ENCODE measurements at regions not wholly inside any gene's neighbourhood (a gene's known extent, or its start where the extent isn't known, plus 50 kb on each side); places are given as distances from the start of the nearest gene placed in this dataset.

DNA sequence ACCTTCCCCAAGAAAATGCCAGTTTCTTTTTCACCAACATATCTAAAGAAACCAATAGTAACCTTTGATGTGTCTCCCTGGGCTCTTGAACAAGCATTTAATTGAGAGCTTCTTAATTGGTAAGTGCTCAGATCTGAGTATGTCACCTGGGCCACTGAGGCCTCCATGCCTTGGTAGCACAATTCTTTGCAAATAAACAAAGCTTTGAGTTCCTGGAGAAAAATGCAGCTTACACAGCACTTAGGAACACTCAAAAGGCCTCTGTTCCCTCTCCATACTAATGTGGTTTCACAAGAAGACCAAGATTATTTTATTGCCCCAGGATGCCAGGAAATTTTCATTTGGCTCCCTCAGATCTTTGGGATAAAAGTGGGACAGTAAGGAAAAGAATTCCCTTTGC lies 217.6 kb upstream of the CEP162 start:
- intact Hi-C loops (cut with DNase I), result no loop called here
- ATAC-seq, result peak; percentile 42
- DNase-seq (ENCODE audit: low spot score), result no peak

DNA sequence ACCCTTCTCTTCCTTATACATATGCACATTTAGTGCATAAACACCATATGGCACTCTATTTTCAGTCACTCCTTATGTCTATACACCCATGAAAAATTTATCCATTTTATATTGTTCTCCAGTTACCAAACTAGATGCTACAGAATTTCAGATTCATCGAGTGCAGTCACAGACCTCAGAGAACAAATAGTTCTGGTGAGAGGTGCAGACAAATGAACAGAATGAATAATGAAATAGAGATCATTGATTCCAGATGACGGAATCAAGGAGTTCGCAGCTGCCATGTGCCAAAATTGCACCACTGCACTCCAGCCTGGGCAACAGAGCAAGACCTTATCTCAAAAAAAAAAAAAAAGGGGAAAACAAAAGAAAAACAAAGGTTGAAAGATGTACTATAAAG lies 214.8 kb upstream of the CEP162 start:
- no peak for DNase-seq (ENCODE audit: low spot score)
- intact Hi-C loops (cut with DNase I), result no loop called here
- no peak for ATAC-seq

DNA sequence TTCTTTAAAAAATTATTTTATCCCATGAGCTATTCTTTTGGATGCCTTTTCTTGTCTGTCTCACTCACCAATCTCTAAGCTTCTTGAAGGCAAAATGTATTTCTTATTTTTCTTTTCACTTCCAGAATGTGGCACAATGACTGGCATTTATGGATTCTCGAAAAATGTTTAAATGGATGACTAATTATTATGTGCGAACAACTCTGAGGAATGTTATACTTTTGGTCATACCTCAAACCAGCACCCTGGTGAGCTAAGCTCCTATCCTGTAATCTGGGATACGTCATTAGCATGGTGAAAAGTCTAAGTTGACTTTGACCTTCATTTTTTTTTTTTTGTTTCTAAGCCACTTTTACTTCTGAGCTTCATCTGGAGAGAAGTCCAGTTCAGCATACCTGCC lies 214.0 kb upstream of the CEP162 start:
- ATAC-seq, result no peak
- no peak for DNase-seq (ENCODE audit: low spot score)
- intact Hi-C loops (cut with DNase I), result no loop called here

DNA sequence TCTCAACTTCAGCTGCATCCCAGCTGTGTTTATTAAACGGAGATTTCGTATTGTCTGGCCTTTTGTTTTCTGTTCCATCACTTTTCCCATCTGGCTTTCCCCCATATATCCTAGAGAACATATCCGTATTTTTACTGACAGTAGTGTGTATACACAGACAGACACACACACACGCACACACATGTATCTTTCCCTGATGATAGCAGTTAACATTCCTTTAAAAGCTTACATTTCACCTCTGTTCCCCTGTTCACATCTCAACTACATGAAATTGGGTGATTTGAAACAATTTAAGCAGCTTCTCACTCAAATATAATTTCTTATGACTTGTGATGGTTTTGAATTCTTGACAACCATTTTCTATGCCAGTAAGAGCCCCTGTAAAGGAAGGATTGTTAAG lies 207.1 kb upstream of the CEP162 start:
- no peak for DNase-seq (ENCODE audit: low spot score)
- no peak for ATAC-seq
- intact Hi-C loops (cut with DNase I), result no loop called here

DNA sequence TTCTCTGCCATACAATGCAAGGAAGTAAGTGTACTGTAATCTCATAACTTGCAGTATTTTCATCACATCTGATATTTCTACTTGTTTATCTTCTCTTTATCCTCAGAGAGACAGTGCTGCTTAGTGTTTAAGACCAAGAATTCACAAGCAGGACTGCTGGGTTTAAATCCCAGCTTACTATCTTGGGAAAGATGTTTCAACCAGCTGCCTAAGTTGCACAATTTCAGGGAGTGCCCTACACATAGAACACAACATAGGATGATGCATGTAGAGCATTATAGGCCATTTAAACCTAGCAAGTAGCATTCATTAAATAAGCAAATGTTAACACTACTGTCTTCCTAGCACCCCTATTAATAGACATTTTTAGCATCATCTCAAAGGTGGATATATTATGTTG lies 205.2 kb upstream of the CEP162 start:
- ATAC-seq, result no peak
- DNase-seq (ENCODE audit: low spot score), result no peak
- intact Hi-C loops (cut with DNase I), result no loop called here

DNA sequence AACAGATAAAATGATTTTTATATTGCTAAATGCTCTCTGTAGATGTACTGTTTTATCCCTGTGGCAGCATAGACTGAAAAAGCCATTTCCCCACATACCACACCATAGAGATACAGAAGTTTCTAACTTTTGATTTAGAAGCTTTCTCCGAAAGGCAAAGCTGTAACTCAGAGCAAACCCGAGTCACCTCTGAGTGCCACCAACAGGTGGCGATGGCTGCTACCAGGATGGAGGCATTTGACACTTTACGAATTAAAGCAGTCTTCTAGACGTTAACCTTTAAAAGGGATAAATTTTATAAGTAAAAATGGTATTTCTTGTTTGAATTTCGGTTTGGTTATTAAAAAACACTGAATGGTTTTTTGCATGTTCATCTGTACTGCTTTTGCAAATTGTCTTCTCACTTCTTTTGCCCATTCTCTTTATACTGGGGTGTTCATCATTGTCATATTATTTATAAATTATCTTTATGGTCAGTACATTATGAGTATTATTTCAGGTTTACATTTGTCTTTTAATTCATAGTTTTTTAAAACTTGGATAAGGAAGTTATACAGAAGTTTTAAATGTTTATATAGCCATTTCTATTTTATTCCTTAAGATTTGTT lies 201.0 kb upstream of the CEP162 start:
- DNase-seq (ENCODE audit: low spot score) (peak; percentile 78), ATAC-seq (peak; percentile 74)
- intact Hi-C loops (cut with DNase I), result no loop called here

DNA sequence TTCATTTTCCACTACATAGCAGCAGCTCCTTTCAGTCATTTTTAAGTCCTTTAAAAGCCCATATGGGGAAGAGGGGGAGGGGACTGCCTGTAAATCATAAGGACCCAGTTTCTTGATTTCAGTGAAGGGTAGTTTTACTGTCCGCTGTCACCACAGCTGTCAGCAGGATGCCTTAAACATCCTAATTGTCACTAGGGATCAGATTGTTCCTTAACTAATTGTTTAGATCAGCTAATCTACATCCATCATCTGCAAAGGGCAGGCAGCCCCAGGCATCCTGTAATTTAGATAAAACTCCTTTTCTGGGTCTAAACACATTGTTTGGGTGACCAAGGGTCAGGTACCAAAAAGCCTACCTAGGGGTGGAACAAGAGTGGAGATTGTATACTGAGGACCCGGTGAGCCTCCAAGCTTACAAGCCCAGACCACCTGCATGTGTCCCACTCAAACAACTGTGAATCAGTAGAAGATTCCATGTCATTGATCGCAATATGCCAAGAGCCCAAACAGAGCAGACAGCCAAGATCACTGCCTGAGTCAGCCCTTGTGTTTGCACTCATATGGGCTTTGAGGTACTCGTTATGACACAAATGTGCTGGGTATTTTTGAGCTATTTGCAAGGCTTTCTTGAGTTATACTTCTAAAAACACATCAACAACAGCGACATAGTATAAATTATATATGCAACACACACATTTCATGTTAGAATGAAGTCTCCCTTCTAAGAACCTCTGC lies 198.7 kb upstream of the CEP162 start:
- no peak for DNase-seq (ENCODE audit: low spot score)
- intact Hi-C loops (cut with DNase I), result no loop called here

DNA sequence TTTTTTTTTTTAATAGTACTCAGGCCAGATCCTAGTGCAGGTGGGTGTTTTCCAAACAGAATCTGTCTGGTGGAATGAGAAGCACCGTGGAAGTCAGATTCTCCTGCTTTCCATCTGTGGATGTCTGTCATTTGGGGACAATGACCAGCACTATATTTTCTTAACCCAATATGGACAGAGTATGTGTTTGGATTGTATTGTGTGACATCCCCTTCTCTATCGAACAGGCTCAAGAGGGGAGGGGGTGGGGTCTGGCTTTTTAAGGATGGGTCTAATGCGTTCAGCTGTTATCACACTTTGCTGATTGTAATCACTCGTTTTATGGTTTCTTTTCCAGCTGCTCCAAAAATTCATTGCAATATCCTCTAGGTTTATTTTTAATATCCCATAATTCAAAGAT lies 197.5 kb upstream of the CEP162 start:
- intact Hi-C loops (cut with DNase I), result no loop called here
- ATAC-seq (no peak), DNase-seq (ENCODE audit: low spot score) (no peak)

More for the DNA sequence above, 198.7 kb upstream of the CEP162 start:
- ATAC-seq, result no peak

DNA sequence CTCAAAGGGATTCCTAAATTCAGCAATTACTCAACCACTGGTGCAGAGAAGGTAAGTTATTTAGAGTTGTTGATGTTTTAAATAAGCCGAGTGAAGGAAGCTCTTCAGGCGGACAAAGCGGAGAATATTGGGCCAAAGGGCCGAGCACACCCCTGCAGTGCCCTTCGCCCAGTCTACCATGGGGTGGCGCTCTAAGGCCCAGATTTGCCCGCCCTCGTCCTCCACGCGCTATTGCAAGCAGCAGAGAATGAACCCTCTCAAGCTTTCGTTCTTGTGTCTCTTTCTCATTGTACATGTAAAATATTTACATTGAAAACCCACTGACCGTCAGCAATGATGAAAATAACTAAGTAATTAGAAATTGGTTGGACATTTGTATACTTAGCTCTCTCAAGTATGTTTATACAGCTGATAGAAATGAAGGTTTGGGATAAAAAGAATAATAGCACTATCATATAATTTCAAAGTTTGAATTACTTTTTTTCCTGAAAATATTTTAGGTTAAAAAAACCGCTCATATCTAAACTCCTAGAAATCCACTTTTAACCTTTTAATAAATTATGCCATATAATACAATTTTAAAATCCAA lies 195.0 kb upstream of the CEP162 start:
- ATAC-seq (peak; percentile 97), DNase-seq (ENCODE audit: low spot score) (peak; percentile 86)
- intact Hi-C loops (cut with DNase I), result no loop called here

DNA sequence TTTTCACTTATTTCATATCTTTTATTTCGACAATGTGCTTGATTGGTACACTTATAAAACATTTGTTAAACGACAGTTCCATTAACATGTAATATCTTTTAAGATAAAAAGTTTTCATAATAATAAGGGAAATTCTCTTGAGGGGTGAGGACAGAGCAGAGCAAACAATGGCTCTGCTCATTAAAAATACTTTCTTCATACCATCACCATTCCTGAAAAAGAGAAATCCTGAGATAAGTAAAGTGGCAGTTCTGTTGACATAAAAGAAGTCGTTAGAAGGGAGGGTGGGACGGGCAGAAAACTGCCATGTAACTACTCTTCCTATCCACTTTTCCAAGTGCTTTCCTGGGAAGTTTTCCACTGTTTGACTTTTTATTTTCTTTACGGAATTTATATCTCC lies 193.6 kb upstream of the CEP162 start:
- intact Hi-C loops (cut with DNase I), result no loop called here
- DNase-seq (ENCODE audit: low spot score) (no peak), ATAC-seq (no peak)

DNA sequence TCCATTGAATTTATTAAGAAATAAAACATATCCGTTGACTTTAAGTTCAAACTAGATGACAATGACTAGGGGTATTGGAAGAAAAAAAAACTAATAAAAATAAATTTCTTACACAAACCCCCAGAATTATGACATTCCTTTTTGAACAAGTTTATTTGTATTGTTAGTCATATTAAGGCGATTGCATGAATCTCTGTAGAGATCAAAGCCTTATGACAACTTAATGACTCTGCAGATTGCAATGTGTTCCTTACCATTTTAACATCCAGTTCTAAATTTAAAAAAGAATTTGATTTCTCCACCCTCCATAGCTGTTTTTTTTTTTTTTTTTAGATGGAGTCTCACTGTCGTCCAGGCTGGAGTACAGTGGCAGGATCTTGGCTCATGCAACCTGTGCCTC lies 189.8 kb upstream of the CEP162 start:
- no peak for DNase-seq (ENCODE audit: low spot score)
- intact Hi-C loops (cut with DNase I), result no loop called here
- ATAC-seq, result no peak

DNA sequence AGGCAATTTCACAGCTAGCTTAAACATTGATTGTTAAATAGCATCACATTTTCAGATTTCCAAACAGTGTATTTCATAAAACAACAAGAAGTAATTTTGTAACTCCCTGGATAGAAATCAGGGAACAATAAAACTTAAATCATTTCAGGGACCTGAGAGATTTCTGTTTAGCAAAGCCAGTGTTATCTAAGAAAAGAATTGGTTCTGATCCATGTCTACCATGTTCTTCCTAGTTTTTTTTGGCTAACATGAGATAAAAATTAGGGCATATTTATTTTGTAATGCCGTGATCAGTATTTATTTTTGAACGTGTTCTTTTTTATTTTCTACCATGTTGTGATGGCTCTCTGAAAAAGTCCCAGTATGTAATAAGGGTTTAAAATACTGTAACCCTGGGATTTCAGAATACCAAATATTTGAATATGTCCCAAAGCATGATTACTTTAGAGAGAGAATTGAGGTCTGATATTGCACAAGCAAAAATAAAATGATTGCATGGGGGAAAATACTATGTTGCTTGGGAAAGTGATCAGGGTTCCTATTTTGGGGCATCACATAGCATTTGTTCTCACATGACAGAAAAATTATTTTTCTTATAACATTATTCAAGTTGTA lies 188.7 kb upstream of the CEP162 start:
- ATAC-seq (peak; percentile 77), DNase-seq (ENCODE audit: low spot score) (no peak)
- intact Hi-C loops (cut with DNase I), result no loop called here

DNA sequence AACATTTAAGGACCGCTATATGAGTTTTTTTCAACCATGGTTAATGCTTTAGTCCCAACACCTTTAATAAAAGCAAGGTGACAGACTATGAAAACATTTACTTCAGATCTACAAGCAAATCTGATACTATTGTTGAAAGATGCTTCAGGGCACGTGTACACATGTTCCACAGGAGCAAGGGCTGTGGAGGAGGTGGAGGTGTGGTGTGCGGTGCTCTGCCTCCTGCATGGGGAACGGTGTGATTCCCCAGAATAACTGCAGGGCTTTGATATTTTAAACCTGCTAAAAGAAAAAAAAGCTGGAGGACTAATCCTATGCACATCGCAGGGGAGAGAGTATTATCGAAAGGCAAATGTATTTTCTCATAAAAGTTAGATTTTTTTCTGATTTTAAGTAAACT lies 188.1 kb upstream of the CEP162 start:
- ATAC-seq (no peak), DNase-seq (ENCODE audit: low spot score) (no peak)
- intact Hi-C loops (cut with DNase I), result no loop called here

DNA sequence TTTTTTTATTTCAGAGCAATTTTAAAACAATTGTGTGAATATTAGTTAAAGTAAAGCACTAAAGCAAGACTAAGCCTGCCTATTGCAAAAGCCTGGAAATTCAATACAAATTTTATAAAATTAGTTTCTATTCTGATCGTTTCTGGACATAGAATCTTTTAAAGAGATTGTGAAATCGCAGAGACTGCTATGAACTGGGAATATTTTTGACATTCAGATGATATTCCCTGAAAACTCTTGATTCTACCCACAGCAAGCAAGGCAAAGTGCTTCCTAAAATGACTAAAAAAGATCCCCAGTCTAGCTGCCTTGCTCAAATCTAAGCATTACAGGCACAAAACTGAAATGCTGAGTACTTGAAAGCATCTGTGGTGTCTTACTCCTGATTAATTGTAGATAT lies 187.6 kb upstream of the CEP162 start:
- ATAC-seq (peak; percentile 52), DNase-seq (ENCODE audit: low spot score) (no peak)
- intact Hi-C loops (cut with DNase I), result no loop called here

DNA sequence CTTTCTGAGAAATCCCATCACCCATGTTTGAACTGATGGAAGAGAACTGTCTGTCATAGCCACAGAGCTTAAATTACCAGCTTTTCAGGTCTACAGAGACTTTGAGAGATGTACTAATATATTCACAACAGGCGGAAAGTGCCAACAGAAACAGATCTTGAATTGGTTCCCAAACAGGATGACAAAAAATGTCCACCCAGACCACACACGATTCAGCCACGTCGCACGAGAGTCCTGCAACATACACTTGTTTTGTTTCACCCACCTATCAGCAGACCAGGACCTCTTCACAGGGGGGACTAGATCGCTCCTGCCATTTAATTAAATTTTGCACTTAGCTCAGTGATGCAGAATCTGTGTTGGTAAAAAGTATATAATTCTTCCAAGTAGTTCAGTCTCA lies 187.1 kb upstream of the CEP162 start:
- ATAC-seq (peak; percentile 47), DNase-seq (ENCODE audit: low spot score) (no peak)
- intact Hi-C loops (cut with DNase I), result no loop called here

DNA sequence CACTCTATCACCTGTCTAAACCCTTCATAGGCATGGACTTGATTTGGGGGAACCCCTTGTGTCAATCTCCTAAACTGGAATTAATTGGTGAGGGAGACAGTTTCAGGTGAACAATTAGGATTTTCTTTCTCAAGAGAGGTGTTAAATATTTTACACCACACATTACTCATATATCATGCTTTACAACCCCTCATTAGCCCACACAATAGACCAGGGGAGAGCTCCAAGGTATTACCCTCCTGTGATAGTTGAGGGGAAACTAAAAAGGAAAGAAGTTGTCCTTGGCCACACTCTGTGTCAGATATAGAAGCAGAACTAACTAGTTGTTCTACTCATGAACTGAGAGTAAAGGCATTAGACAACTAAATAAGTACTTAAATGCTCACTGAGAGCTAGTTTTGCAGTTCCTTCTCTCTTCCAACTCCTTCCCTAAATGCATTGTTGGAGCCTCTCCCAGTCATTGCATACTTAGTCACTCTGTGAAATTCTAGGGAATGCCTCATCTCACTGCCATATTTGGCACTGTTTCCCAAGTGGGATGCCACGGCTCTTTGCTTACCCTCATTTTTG lies 183.7 kb upstream of the CEP162 start:
- ATAC-seq (no peak), DNase-seq (ENCODE audit: low spot score) (no peak)
- intact Hi-C loops (cut with DNase I), result no loop called here

DNA sequence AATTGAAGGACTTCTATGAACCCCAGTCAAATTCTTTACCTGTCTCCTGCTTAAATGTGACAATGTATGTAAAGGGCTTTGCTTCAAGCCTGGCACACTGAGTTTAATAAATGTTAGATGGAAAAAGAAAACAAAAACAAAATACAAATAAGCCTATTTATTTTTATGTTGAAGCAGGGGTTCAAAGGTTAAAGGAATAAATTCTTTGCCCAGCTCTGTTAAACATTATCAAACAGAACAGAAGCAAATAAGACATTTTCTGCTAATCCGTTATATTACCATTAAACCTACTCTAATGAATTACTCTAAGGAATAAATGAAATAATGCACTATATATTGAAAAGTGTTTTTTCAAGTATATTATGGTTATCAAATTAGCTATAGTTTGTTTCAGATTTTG lies 182.5 kb upstream of the CEP162 start:
- DNase-seq (ENCODE audit: low spot score) (no peak), ATAC-seq (no peak)
- intact Hi-C loops (cut with DNase I), result no loop called here

DNA sequence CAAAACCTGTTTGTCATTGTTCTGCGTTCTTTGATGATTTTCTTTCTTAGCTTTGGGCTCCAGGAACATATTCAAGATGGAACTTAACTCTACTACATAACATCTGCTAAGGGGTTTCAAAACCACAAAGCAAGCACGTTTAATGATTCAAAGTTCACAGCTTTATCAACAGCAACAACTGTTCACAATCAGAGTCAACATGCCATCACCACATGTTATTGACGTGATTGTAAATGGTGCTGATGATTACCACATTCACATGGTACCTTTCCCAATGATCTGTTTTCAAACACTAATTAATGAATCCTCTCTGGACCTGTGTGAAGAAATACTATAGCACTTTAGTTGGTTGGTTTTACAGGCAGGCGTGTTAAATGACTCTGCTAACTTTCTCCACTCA lies 180.6 kb upstream of the CEP162 start:
- ATAC-seq, result no peak
- no peak for DNase-seq (ENCODE audit: low spot score)
- intact Hi-C loops (cut with DNase I), result no loop called here

DNA sequence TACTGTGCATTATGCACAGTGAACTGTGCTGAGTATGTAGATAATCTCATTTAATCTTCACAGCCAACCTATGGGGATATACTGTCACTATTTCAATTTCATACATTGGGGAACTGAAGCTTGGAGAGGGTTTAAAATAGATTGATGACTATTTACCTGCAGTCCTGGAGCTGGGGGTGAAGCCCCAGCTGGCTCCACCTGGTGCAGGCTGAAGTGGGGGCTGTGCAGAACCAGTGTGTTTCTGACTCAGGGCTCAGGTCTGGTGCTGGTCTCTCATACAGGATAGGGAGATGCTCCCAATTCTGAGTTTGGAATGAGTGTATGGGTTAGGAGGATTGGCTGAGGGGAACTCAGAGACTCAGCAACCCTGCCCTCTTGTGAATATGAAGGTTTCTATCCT lies 176.1 kb upstream of the CEP162 start:
- ATAC-seq (no peak), DNase-seq (ENCODE audit: low spot score) (no peak)
- intact Hi-C loops (cut with DNase I), result no loop called here

DNA sequence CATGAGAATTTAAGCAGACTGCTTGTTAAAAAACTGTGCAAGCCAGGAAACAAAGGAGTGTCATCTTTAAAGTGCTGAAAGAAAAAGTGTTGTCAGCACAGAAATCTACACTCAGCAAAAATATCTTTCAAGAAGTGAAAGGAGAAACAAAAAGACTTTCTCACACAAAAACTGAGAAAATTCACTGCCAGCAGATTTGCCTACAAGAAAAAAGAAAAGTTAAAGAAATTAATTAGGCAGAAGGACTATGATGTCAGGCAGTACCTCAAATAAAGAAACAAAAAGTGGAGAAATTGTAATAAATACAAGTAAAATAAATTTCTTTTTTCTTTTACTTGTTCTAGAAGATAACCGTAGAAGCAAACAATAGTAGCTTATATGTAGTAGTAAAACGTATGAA lies 171.6 kb upstream of the CEP162 start:
- intact Hi-C loops (cut with DNase I), result no loop called here
- ATAC-seq (no peak), DNase-seq (ENCODE audit: low spot score) (no peak)

Measured in sciatic nerve (tissue), 2 donors.